Right lobe of liver (tissue), 6 donors: ENCODE measurements at regions not wholly inside any gene's neighbourhood (a gene's known extent, or its start where the extent isn't known, plus 50 kb on each side); places are given as distances from the start of the nearest gene placed in this dataset.

Experiments used
- ATAC-seq, 4 donors: fragments of 200-7000 bp; cut with Tn5 transposase; one replicate each; pipeline ENCODE4 v1.9.1; 2020; ENCODE audit warnings: mild to moderate bottlenecking in 4 of 4, moderate library complexity in 4 of 4
- DNase-seq, 3 donors: peaks; one replicate each; pipeline ENCODE4 v3.0.0-alpha.2; 2020
- H3K27ac ChIP-seq, 3 donors: fragments of 200-600 bp; one replicate each; pipeline ENCODE4 v1.8.0; 2022
- H3K27me3 ChIP-seq, 2 donors: fragments of 200-600 bp; one replicate each; pipeline ENCODE4 v1.8.0; 2022
- H3K36me3 ChIP-seq, 4 donors: fragments of 200-600 bp; sonication (generic) in 1 of 4; one replicate each; pipeline versions ENCODE4 v1.5.1 to v1.8.0; 2017 to 2022; ENCODE audit warnings: control low read depth in 1 of 4
- H3K4me1 ChIP-seq, 4 donors: fragments of 200-600 bp; sonication (generic) in 1 of 4; one replicate each; pipeline versions ENCODE4 v1.5.1 to v1.8.0; 2017 to 2022; ENCODE audit warnings: control low read depth in 1 of 4
- H3K4me3 ChIP-seq, 3 donors: fragments of 200-600 bp; one replicate each; pipeline ENCODE4 v1.8.0; 2022
- H3K9me3 ChIP-seq, 4 donors: fragments of 200-600 bp; sonication (generic) in 1 of 4; one replicate each; pipeline versions ENCODE4 v1.5.1 to v1.8.0; 2017 to 2022; ENCODE audit warnings: control low read depth in 1 of 4
- CTCF ChIP-seq, 4 donors: fragments of 200-600 bp in 3 of 4; fragments of 450-650 bp in 1 of 4; IDR thresholded peaks; one replicate each; pipeline versions ENCODE4 v1.5.1 to v1.8.0; 2016 to 2022; ENCODE audit warnings: antibody characterized with exemption in 4 of 4, mild to moderate bottlenecking in 2 of 4
- POLR2A ChIP-seq: fragments of 450-650 bp; IDR thresholded peaks from one replicate; pipeline ENCODE4 v1.6.1; 2017; ENCODE audit warnings: antibody characterized with exemption, mild to moderate bottlenecking
- WGBS: methylation state at CpG from one replicate; pipeline ENCODE4 v1.1.6; 2018; ENCODE audit warnings: low coverage, low lambda C conversion rate; ENCODE audit not compliant: insufficient coverage; ENCODE audit errors: missing lambda C conversion rate; 5-methylcytosine and 5-hydroxymethylcytosine counted together
- intact Hi-C, 2 donors: fragments of 100-400 bp; cut with DNase I; formaldehyde crosslinking; loops; one replicate each; pipeline versions ENCODE4 v1.11.2 to v1.14.1; 2022
- donor health status: DM: no; HTN: yes; CAD: no.
- donor health status: DM: no; HTN: no; CAD: no.
- donor health status: DM: no; HTN: no; CAD: no.
- donor health status: DM: no; HTN: yes; CAD: no.
- donor health status: DM: no; HTN: yes; CAD: no.

GRCh38 chr6:84618836-84619235, 145.6 kb downstream of the TBX18 start:
- Histone ChIP-seq H3K4me3 (no peak overlapping the region), H3K27ac (no peak overlapping the region), H3K27me3 (no peaks in the 10 kb centered on the region), H3K4me1 (no peaks in the 10 kb centered on the region), H3K9me3 (no peaks in the 10 kb centered on the region), H3K36me3 (no peaks in the 10 kb centered on the region)
- DNase-seq, result no peak
- 32% methylated on average over 6 of the region's 6 CpGs for WGBS
- TF ChIP-seq CTCF (IDR thresholded peaks at IDR 0.05) (no peak), POLR2A (no peak)
- no peak for ATAC-seq
- intact Hi-C loops, result no loop called here

- intact Hi-C loops, result no loop called here
- no peak for TF ChIP-seq POLR2A
- TF ChIP-seq CTCF (IDR thresholded peaks at IDR 0.05), result no peak
- no peak for ATAC-seq
Measured at GRCh38 chr6:84618046-84618752, 146.2 kb downstream of the TBX18 start.

GRCh38 chr6:84615987-84616386, 148.4 kb downstream of the TBX18 start:
- 49% methylated on average over 2 of the region's 2 CpGs for WGBS
- Histone ChIP-seq H3K4me1 (no peaks in the 10 kb centered on the region), H3K27ac (no peak overlapping the region), H3K36me3 (no peaks in the 10 kb centered on the region), H3K4me3 (no peak overlapping the region), H3K9me3 (no peaks in the 10 kb centered on the region), H3K27me3 (no peaks in the 10 kb centered on the region)
- no peak for TF ChIP-seq CTCF (IDR thresholded peaks at IDR 0.05)
- TF ChIP-seq POLR2A, result no peak
- ATAC-seq (no peak), DNase-seq (no peak)
- intact Hi-C loops, result no loop called here

More at GRCh38 chr6:84618046-84618752, 146.2 kb downstream of the TBX18 start:
- no peaks in the 10 kb centered on the region for H3K9me3 ChIP-seq
- H3K4me1 ChIP-seq, result no peaks in the 10 kb centered on the region
- H3K27ac ChIP-seq, result no peak overlapping the region
- WGBS, result 39% methylated on average over 8 of the region's 8 CpGs
- H3K36me3 ChIP-seq, result no peaks in the 10 kb centered on the region
- no peak overlapping the region for H3K4me3 ChIP-seq
- no peaks in the 10 kb centered on the region for H3K27me3 ChIP-seq
- no peak for DNase-seq

- Histone ChIP-seq H3K27me3 (no peaks in the 10 kb centered on the region), H3K4me1 (no peaks in the 10 kb centered on the region), H3K4me3 (no peak overlapping the region), H3K9me3 (no peaks in the 10 kb centered on the region), H3K27ac (no peak overlapping the region), H3K36me3 (no peaks in the 10 kb centered on the region)
- DNase-seq (no peak), ATAC-seq (no peak)
- WGBS, result 77% methylated on average over 2 of the region's 2 CpGs
- TF ChIP-seq CTCF (IDR thresholded peaks at IDR 0.05) (no peak), POLR2A (no peak)
- intact Hi-C loops, result no loop called here
Measured at GRCh38 chr6:84615113-84615850, 149.1 kb downstream of the TBX18 start.
